ENCODE measurements at regions not wholly inside any gene's neighbourhood (a gene's known extent, or its start where the extent isn't known, plus 50 kb on each side); places are given as distances from the start of the nearest gene placed in this dataset.

GRCh38 chr10:120646738-120647456, 189.9 kb downstream of the PLPP4 start:
- TF ChIP-seq SRF (IDR thresholded peaks at IDR 0.05; ENCODE audit: low read depth in 2 of 2, low read length in 2 of 2) (no peak), KAT2A (conservative IDR thresholded peaks at IDR 0.05; ENCODE audit: control insufficient read depth, low read depth, low read length) (no peak)

Data from GM12878 (cell line).